ENCODE measurements at regions not wholly inside any gene's neighbourhood (a gene's known extent, or its start where the extent isn't known, plus 50 kb on each side); places are given as distances from the start of the nearest gene placed in this dataset.

GRCh38 chr11:88013508-88014065 is 161.7 kb downstream of the RAB38 start:
- H3K27me3 ChIP-seq = no peaks in the 10 kb centered on the region
- no peak overlapping the region for H3K4me3 ChIP-seq (ENCODE audit: low read depth in 1 of 2, low read length in 1 of 2)
- H3K27ac ChIP-seq = no peak overlapping the region
- no peaks in the 10 kb centered on the region for H3K36me3 ChIP-seq
- TF ChIP-seq, protein P1, sequence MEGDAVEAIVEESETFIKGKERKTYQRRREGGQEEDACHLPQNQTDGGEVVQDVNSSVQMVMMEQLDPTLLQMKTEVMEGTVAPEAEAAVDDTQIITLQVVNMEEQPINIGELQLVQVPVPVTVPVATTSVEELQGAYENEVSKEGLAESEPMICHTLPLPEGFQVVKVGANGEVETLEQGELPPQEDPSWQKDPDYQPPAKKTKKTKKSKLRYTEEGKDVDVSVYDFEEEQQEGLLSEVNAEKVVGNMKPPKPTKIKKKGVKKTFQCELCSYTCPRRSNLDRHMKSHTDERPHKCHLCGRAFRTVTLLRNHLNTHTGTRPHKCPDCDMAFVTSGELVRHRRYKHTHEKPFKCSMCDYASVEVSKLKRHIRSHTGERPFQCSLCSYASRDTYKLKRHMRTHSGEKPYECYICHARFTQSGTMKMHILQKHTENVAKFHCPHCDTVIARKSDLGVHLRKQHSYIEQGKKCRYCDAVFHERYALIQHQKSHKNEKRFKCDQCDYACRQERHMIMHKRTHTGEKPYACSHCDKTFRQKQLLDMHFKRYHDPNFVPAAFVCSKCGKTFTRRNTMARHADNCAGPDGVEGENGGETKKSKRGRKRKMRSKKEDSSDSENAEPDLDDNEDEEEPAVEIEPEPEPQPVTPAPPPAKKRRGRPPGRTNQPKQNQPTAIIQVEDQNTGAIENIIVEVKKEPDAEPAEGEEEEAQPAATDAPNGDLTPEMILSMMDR (IDR thresholded peaks at IDR 0.05) = no peak
- H3K4me1 ChIP-seq (ENCODE audit: control insufficient read depth in 1 of 2, insufficient read depth in 1 of 2, low read depth in 1 of 2, low read length in 1 of 2) = no peaks in the 10 kb centered on the region
- H3K9me3 ChIP-seq = no peaks in the 10 kb centered on the region

DNA sequence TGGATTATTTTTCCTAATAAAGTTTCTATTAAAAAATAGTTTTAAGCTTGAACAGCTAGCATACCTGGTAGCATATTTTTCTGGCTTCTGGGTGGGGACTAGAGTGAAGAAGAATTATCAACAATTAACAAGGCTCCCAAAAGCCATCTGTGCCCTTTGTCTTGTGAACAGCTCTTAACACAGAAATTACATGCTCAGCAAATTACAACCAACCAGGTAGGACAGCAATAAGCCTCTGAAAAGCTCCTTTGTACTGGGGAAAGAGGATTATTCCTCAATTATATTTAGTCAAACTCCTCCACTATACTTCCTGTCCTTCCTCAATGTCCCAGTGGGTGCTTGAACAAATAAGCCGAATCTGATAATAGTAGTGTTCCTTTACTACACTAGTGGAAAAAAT is 162.8 kb downstream of the RAB38 start:
- TF ChIP-seq, protein P1 (IDR thresholded peaks at IDR 0.05) = no peak
- no peaks in the 10 kb centered on the region for H3K9me3 ChIP-seq
- no peaks in the 10 kb centered on the region for H3K4me1 ChIP-seq (ENCODE audit: control insufficient read depth in 1 of 2, insufficient read depth in 1 of 2, low read depth in 1 of 2, low read length in 1 of 2)
- H3K27me3 ChIP-seq = no peaks in the 10 kb centered on the region
- no peak overlapping the region for H3K4me3 ChIP-seq (ENCODE audit: low read depth in 1 of 2, low read length in 1 of 2)
- no peak overlapping the region for H3K27ac ChIP-seq
- H3K36me3 ChIP-seq = no peaks in the 10 kb centered on the region

DNA sequence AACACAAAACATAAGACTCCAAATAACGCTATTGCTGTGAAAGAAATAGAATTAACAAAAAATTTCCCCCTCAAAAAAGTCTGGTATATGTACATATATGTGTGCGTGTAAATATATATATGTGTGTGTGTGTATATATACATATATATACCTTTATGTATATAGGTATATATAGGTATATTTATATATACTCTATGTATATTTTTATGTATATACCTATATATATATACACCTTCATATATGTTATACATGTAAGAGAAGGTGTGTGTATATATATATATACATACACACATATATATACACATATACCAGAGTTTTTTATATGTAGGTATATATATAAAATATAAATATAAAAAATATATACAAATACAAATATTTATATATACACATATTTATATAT is 199.2 kb downstream of the RAB38 start:
- TF ChIP-seq, protein P1 (IDR thresholded peaks at IDR 0.05) = no peak
- H3K27me3 ChIP-seq = no peaks in the 10 kb centered on the region
- no peak overlapping the region for H3K4me3 ChIP-seq (ENCODE audit: low read depth in 1 of 2, low read length in 1 of 2)
- H3K27ac ChIP-seq = no peak overlapping the region
- no peaks in the 10 kb centered on the region for H3K9me3 ChIP-seq
- no peaks in the 10 kb centered on the region for H3K36me3 ChIP-seq
- H3K4me1 ChIP-seq (ENCODE audit: control insufficient read depth in 1 of 2, insufficient read depth in 1 of 2, low read depth in 1 of 2, low read length in 1 of 2) = no peaks in the 10 kb centered on the region

- H3K27me3 ChIP-seq = no peaks in the 10 kb centered on the region
- TF ChIP-seq, protein P1 (IDR thresholded peaks at IDR 0.05) = no peak
- no peak overlapping the region for H3K4me3 ChIP-seq (ENCODE audit: low read depth in 1 of 2, low read length in 1 of 2)
- H3K36me3 ChIP-seq = no peaks in the 10 kb centered on the region
- no peaks in the 10 kb centered on the region for H3K4me1 ChIP-seq (ENCODE audit: control insufficient read depth in 1 of 2, insufficient read depth in 1 of 2, low read depth in 1 of 2, low read length in 1 of 2)
- H3K27ac ChIP-seq = no peak overlapping the region
- H3K9me3 ChIP-seq = no peaks in the 10 kb centered on the region
Measured at GRCh38 chr11:87974797-87975196, 200.4 kb downstream of the RAB38 start.

GRCh38 chr11:87972133-87972532 is 203.1 kb downstream of the RAB38 start:
- TF ChIP-seq, protein P1 (IDR thresholded peaks at IDR 0.05) = no peak
- H3K27me3 ChIP-seq = no peaks in the 10 kb centered on the region
- H3K27ac ChIP-seq = no peak overlapping the region
- H3K36me3 ChIP-seq = no peaks in the 10 kb centered on the region
- no peak overlapping the region for H3K4me3 ChIP-seq (ENCODE audit: low read depth in 1 of 2, low read length in 1 of 2)
- H3K9me3 ChIP-seq = no peaks in the 10 kb centered on the region
- no peaks in the 10 kb centered on the region for H3K4me1 ChIP-seq (ENCODE audit: control insufficient read depth in 1 of 2, insufficient read depth in 1 of 2, low read depth in 1 of 2, low read length in 1 of 2)

DNA sequence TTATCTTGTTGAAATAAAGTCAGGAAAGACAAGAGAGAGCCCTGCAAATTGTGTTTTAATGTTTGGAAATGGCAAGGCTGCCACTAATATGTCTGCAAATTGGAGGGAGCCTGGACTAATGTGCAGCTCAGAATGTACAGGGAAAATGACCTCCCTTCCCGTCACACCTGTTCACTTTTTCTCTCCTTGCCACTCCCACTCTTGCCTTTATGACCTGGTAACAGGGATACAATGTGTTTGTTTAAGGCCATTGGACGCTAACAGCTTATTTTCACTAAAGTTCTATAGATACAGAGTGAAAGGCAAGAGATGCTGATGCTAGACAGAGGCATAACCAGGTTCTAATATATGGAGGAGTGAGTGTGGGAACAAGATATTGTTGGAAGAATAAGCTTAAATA is 203.9 kb downstream of the RAB38 start:
- Histone ChIP-seq H3K27me3 (no peaks in the 10 kb centered on the region), H3K4me3 (ENCODE audit: low read depth in 1 of 2, low read length in 1 of 2) (no peak overlapping the region), H3K4me1 (ENCODE audit: control insufficient read depth in 1 of 2, insufficient read depth in 1 of 2, low read depth in 1 of 2, low read length in 1 of 2) (no peaks in the 10 kb centered on the region), H3K9me3 (no peaks in the 10 kb centered on the region), H3K27ac (no peak overlapping the region), H3K36me3 (no peaks in the 10 kb centered on the region)
- TF ChIP-seq, protein P1 (IDR thresholded peaks at IDR 0.05) = no peak

Data from neutrophil (primary cell).